ENCODE measurements at regions not wholly inside any gene's neighbourhood (a gene's known extent, or its start where the extent isn't known, plus 50 kb on each side); places are given as distances from the start of the nearest gene placed in this dataset.

DNA sequence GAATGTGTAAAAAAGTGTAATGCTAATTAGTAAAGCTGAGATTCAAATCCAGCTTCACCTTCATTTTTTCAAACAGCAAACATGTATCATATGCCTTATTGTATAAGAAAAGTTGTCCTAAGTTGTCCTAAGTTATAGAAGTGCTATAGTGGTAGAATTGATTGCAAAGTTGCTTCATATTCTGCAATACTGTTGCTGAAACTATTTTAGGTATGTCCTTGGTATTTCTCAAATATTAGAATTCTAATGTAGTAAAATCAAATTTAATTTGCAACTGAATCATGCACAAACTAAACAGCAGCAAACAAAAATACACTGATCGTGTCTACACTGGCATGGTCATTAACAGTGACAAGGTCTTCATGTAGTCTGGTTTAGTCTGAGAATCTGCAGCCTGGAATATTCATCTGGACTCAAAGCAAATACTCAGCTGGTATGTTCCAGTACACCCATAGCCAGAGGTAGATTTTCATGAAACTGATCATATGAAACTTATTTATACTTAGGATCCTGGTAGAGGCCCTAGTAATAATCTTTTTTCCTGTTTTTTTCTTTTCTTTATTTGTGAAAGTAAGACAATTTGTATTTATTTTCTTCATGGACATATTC is 555.6 kb upstream of the ZEB2 start:
- H3K27ac ChIP-seq (ENCODE audit: poor library complexity, severe bottlenecking) = no peak overlapping the region
- ATAC-seq (ENCODE audit: low read depth) (no peak), DNase-seq (ENCODE audit: low spot score) (no peak)
- no peaks in the 10 kb centered on the region for H3K36me3 ChIP-seq (ENCODE audit: low read depth)
- no peaks in the 10 kb centered on the region for H3K4me1 ChIP-seq (ENCODE audit: insufficient read depth, poor library complexity, severe bottlenecking)
- TF ChIP-seq, protein P1, sequence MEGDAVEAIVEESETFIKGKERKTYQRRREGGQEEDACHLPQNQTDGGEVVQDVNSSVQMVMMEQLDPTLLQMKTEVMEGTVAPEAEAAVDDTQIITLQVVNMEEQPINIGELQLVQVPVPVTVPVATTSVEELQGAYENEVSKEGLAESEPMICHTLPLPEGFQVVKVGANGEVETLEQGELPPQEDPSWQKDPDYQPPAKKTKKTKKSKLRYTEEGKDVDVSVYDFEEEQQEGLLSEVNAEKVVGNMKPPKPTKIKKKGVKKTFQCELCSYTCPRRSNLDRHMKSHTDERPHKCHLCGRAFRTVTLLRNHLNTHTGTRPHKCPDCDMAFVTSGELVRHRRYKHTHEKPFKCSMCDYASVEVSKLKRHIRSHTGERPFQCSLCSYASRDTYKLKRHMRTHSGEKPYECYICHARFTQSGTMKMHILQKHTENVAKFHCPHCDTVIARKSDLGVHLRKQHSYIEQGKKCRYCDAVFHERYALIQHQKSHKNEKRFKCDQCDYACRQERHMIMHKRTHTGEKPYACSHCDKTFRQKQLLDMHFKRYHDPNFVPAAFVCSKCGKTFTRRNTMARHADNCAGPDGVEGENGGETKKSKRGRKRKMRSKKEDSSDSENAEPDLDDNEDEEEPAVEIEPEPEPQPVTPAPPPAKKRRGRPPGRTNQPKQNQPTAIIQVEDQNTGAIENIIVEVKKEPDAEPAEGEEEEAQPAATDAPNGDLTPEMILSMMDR (IDR thresholded peaks at IDR 0.05; ENCODE audit: poor library complexity, severe bottlenecking) = no peak
- H3K9me3 ChIP-seq (ENCODE audit: severe bottlenecking) = no peaks in the 10 kb centered on the region
- no peak overlapping the region for H3K4me3 ChIP-seq (ENCODE audit: severe bottlenecking)
- no peaks in the 10 kb centered on the region for H3K27me3 ChIP-seq (ENCODE audit: insufficient read depth, poor library complexity, severe bottlenecking)

DNA sequence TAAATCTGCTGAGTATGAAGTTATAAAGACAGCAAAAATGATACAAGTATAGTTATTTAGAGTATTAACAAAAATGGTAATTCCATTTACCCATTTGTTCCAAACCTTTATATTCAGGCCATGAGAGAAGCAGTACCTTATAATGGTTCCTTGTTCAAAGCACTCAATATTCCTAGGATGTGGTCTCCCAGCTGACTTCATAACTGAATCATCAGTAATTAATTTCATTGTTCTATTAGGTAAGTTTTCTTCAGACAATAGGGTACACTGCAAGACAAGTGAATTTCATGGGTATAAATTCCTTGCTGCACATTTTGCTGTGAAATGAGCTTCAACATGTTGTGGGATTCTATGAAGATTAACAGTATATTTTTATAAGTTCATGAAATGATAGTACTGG is 550.8 kb upstream of the ZEB2 start:
- H3K4me3 ChIP-seq (ENCODE audit: severe bottlenecking) = no peak overlapping the region
- no peaks in the 10 kb centered on the region for H3K27me3 ChIP-seq (ENCODE audit: insufficient read depth, poor library complexity, severe bottlenecking)
- ATAC-seq (ENCODE audit: low read depth) (no peak; the same call in 2 of the 3 replicates), DNase-seq (ENCODE audit: low spot score) (no peak)
- peaks cover 5% of the 10 kb centered on the region for H3K4me1 ChIP-seq (ENCODE audit: insufficient read depth, poor library complexity, severe bottlenecking)
- no peak overlapping the region for H3K27ac ChIP-seq (ENCODE audit: poor library complexity, severe bottlenecking)
- H3K9me3 ChIP-seq (ENCODE audit: severe bottlenecking) = no peaks in the 10 kb centered on the region
- no peaks in the 10 kb centered on the region for H3K36me3 ChIP-seq (ENCODE audit: low read depth)
- TF ChIP-seq, protein P1 (IDR thresholded peaks at IDR 0.05; ENCODE audit: poor library complexity, severe bottlenecking) = no peak

DNA sequence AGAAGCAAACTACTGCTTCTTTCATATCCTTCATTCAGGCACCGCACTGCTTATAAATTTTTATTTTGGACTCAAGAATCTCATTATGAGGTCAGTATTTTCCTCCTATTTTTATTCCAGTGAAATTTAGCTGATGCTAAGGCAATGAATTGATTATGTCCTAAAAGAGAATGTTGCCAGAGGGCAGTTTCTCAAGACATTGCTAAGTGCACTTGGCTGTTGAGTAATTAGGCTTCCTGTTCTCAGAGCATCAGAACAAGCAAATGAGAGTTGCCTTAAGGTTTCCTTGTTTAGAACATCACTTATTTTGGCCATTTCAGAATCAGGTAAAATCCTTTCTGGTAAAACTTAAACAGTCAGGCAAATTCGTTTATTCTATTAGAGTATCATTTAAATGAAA is 548.6 kb upstream of the ZEB2 start:
- Histone ChIP-seq H3K36me3 (ENCODE audit: low read depth) (no peaks in the 10 kb centered on the region), H3K27ac (ENCODE audit: poor library complexity, severe bottlenecking) (no peak overlapping the region), H3K4me3 (ENCODE audit: severe bottlenecking) (no peak overlapping the region), H3K4me1 (ENCODE audit: insufficient read depth, poor library complexity, severe bottlenecking) (peaks cover 5% of the 10 kb centered on the region), H3K9me3 (ENCODE audit: severe bottlenecking) (no peaks in the 10 kb centered on the region), H3K27me3 (ENCODE audit: insufficient read depth, poor library complexity, severe bottlenecking) (no peaks in the 10 kb centered on the region)
- ATAC-seq (ENCODE audit: low read depth) = no peak
- no peak for DNase-seq (ENCODE audit: low spot score)
- TF ChIP-seq, protein P1 (IDR thresholded peaks at IDR 0.05; ENCODE audit: poor library complexity, severe bottlenecking) = no peak

DNA sequence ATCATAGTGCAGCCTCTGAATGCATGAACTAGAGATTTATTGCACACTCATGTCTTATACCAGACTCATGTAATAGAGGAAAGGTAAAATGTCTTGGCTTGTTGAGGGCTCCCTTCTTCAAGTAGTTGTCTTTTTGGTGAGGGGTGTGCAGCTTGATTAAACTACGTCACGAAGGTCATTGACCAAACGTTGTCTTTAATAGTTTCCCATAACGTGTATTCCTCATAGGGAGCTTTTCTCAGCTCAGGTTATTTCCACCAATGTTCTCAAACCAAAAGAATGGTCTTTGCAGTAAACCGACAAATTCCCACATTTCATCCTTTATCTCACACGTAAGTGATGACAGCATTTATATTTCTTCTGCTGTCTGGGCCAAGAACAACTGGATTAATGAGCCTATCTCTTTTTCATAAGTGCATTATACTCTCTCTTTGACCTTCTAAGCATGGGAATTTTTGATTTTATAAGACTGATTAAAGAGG is 547.7 kb upstream of the ZEB2 start:
- no peak overlapping the region for H3K27ac ChIP-seq (ENCODE audit: poor library complexity, severe bottlenecking)
- no peak overlapping the region for H3K4me3 ChIP-seq (ENCODE audit: severe bottlenecking)
- ATAC-seq (ENCODE audit: low read depth) = no peak
- H3K9me3 ChIP-seq (ENCODE audit: severe bottlenecking) = no peaks in the 10 kb centered on the region
- H3K27me3 ChIP-seq (ENCODE audit: insufficient read depth, poor library complexity, severe bottlenecking) = no peaks in the 10 kb centered on the region
- no peak for DNase-seq (ENCODE audit: low spot score)
- TF ChIP-seq, protein P1 (IDR thresholded peaks at IDR 0.05; ENCODE audit: poor library complexity, severe bottlenecking) = no peak
- H3K36me3 ChIP-seq (ENCODE audit: low read depth) = no peaks in the 10 kb centered on the region
- peaks cover 5% of the 10 kb centered on the region for H3K4me1 ChIP-seq (ENCODE audit: insufficient read depth, poor library complexity, severe bottlenecking)

DNA sequence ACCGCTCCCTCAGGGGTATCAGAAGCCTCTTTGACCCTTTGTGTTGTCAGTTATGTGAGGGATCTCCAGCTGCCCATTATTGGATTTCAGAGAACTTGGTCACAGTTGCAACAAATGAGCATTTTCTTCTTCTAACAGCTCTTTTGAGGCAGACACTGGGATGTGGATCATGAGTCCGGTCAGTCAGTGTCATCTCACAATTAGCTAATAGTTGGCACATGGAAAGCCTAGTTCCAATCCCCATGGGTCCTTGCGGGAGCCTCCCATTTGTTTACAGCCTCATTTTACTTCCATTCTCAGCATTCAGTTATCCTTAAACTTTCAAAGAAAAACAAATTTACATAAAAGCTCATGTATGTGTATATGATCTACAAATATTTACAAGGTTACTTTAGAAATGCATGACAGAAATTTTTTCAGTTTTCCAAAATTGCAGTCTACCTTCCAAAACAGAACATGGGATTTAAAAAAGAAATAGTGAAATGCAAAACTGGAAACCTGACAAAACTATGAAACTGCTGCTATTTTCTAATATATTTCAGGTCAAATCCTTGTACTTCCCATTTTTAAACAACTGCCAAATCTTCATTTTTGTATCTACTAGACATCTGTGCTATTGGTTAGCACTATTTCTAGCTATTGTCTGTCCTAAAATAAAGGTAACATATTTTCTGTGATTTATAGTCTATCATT is 547.1 kb upstream of the ZEB2 start:
- no peak for DNase-seq (ENCODE audit: low spot score)
- TF ChIP-seq, protein P1 (IDR thresholded peaks at IDR 0.05; ENCODE audit: poor library complexity, severe bottlenecking) = no peak
- Histone ChIP-seq H3K4me1 (ENCODE audit: insufficient read depth, poor library complexity, severe bottlenecking) (peaks cover 5% of the 10 kb centered on the region), H3K27me3 (ENCODE audit: insufficient read depth, poor library complexity, severe bottlenecking) (no peaks in the 10 kb centered on the region), H3K27ac (ENCODE audit: poor library complexity, severe bottlenecking) (no peak overlapping the region), H3K9me3 (ENCODE audit: severe bottlenecking) (no peaks in the 10 kb centered on the region), H3K36me3 (ENCODE audit: low read depth) (no peaks in the 10 kb centered on the region), H3K4me3 (ENCODE audit: severe bottlenecking) (no peak overlapping the region)
- ATAC-seq (ENCODE audit: low read depth) = no peak

Measured in RWPE2 (cell line).